Jurkat, Clone E6-1 (cell line): ENCODE measurements at regions not wholly inside any gene's neighbourhood (a gene's known extent, or its start where the extent isn't known, plus 50 kb on each side); places are given as distances from the start of the nearest gene placed in this dataset.
"Not testable (repeated sequence)": the region's sequence is repeated elsewhere in the genome, so short reads cannot be mapped to it uniquely, and the experiment has no call there.

Source experiments
- DNase-seq: peaks from one replicate; pipeline ENCODE4 v3.0.0-alpha.2; 2011; ENCODE audit warnings: low read depth, low spot score
- H3K4me3 ChIP-seq: 2 replicates; pipeline ENCODE4 v1.5.1; 2011; ENCODE audit warnings: mild to moderate bottlenecking, low read length, control low read depth, moderate library complexity

- H3K4me3 ChIP-seq, result no peak overlapping the region
- no peak for DNase-seq
Observed at GRCh38 chr1:78715181-78715661, 65.6 kb downstream of the IFI44 start.

- DNase-seq, result no peak
- no peak overlapping the region for H3K4me3 ChIP-seq
Observed at GRCh38 chr1:78716186-78716585, 66.6 kb downstream of the IFI44 start.

- no peak for DNase-seq
- H3K4me3 ChIP-seq, result no peak overlapping the region
Observed at GRCh38 chr1:78718566-78718965, 68.9 kb downstream of the IFI44 start.

GRCh38 chr1:78721136-78721535 lies 71.5 kb downstream of the IFI44 start:
- DNase-seq, result no peak
- H3K4me3 ChIP-seq, result no peak overlapping the region

DNA sequence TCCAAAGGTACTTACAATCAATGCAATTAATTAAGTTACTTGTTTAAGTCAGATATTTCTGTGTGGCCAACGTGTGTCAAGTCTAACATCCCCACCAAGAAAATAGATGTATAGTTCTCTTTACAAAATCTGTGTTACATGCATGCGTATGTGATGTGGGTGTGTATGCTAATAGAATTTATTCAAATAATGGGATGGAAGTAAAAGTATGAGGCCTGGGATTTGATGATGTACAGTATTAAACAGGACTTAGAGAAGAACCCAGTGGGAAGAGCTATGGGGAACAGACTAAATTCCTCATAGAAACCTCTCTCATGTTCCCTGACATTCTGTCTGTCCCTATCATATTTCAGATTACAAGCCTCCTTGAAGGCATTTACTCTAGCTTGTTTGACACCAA lies 72.5 kb downstream of the IFI44 start:
- H3K4me3 ChIP-seq, result no peak overlapping the region
- DNase-seq, result no peak

DNA sequence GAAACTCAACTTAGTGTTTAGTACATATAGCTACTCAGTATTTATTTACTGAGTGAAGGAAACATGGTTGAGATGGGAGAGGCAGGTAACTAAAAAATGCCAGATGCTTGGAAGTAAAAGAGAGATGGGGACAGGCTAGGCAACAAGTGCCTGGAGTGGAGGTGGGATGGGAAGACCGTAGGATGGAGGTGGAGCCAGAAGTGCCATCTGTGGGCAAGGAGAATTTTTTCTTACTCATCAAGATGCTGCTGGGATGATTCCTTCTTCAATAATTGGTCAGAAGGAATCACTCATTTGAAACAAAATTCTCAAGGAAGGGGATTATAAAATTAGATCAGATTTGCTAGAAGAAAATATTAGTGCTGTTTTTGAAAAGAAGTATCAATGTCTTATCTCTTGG lies 72.9 kb downstream of the IFI44 start:
- H3K4me3 ChIP-seq, result no peak overlapping the region
- DNase-seq, result no peak

GRCh38 chr1:78722947-78723346 lies 73.3 kb downstream of the IFI44 start:
- no peak for DNase-seq
- H3K4me3 ChIP-seq, result no peak overlapping the region

GRCh38 chr1:78726686-78727085 lies 77.1 kb downstream of the IFI44 start:
- no peak for DNase-seq
- no peak overlapping the region for H3K4me3 ChIP-seq

DNA sequence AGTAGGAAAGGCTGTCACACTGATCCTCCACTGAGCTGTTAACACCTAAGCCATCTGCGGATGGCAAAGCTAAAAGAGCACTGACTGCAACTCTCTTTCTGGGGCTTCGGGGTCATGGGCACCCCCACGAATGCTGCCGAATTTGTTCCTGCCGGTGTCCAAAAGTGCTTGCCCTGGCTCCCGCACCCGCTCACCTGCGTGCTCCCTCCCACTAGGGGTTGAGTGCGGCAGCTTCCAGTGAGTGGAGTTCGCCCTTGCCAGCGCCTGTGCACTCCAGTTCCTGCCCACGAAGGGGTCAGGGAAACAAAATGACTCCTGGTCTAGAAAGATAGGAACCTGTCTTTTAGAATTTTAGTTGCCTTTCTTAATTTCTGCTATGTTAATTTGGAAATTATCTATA lies 78.7 kb downstream of the IFI44 start:
- no peak overlapping the region for H3K4me3 ChIP-seq
- no peak for DNase-seq

- H3K4me3 ChIP-seq, result no peak overlapping the region
- DNase-seq, result no peak
Observed at GRCh38 chr1:78730054-78730453, 80.4 kb downstream of the IFI44 start.

DNA sequence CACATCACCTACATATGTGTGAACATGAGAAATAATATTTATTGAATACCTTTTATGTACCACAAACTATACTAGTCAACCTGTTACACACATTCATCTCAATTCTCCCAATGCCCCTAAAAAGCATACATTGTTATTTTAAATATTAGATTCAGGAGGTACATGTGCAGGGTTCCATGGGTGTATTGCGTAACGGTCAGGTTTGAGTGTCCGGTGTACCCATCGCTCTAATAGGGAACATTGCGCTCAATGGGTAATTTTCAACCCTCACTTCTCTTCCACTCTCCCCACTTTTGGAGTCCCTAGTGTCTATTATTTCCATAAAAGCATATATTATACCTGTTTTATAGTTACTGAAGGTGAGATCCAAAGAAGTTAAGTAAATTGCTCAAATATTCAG lies 82.0 kb downstream of the IFI44 start:
- H3K4me3 ChIP-seq, result no peak overlapping the region
- no peak for DNase-seq

GRCh38 chr1:78737241-78737640 lies 87.6 kb downstream of the IFI44 start:
- H3K4me3 ChIP-seq, result no peak overlapping the region

GRCh38 chr1:78743626-78744025 lies 94.0 kb downstream of the IFI44 start:
- H3K4me3 ChIP-seq, result no peak overlapping the region
- no peak for DNase-seq

More at GRCh38 chr1:78737241-78737640, 87.6 kb downstream of the IFI44 start:
- DNase-seq, result no peak

- H3K4me3 ChIP-seq, result no peak overlapping the region
- no peak for DNase-seq
Observed at GRCh38 chr1:78745111-78745510, 95.5 kb downstream of the IFI44 start.

- not testable (repeated sequence) for DNase-seq, H3K4me3 ChIP-seq
Observed at GRCh38 chr1:78753679-78754078, 104.0 kb downstream of the IFI44 start.

DNA sequence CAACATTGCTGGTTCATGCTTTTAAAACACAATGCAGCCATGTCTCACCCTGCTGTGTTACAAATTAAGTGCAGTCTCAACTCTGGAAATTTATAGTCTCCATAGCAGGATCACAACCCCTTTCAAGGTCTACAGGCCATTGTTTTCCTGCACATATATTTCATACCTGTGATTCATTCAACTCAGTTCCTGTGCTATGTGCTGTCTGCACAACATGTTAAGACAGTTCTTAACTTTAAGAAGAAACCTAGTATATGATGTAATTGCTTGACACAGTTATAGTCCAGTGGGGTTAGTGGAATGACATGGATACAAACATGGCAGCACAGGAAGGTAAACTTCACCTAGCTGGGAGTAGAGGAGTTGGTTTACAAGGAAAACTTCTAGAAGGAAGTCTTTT lies 106.4 kb downstream of the IFI44 start:
- H3K4me3 ChIP-seq, result no peak overlapping the region
- no peak for DNase-seq

GRCh38 chr1:78758506-78758905 lies 108.9 kb downstream of the IFI44 start:
- no peak overlapping the region for H3K4me3 ChIP-seq
- DNase-seq, result no peak

DNA sequence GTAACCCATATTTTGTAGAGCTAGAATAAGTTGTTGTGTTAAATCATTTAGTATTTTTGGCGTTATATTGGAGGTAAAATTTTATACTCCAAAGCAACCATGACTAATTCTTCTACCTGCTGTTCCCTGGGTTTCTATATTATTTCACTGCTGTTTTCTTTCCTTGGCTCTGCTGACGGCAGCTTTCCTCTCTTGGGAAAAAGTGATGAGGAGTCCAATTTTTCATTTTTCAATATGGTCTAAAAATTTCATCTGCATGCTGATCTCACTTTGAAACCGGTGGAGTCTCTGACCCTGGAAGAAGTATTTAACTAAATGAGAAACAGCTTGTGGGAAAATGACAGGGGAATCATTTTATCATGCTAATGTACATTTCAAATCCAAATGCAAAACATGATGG lies 110.2 kb downstream of the IFI44 start:
- no peak overlapping the region for H3K4me3 ChIP-seq
- no peak for DNase-seq

- H3K4me3 ChIP-seq, result no peak overlapping the region
- DNase-seq, result no peak
Observed at GRCh38 chr1:78760858-78761257, 111.2 kb downstream of the IFI44 start.

DNA sequence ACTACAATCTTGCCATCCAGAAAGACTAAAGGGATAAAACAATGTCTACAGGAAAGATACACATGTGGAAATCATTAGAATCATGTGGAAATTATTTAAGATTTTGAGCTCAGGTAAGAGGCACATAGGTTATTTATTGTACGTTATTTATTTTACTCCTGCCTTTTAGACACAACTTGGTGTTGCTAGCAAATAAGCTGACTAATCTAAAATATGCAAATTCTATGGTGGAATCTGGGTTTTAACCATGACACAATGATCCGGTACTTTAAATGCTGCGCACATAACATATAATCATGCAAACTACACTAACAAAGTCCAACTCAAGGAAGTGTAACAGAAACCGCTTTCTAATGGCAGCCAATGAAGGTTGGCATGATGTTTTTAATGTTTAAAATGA lies 112.5 kb downstream of the IFI44 start:
- no peak for DNase-seq
- H3K4me3 ChIP-seq, result no peak overlapping the region

DNA sequence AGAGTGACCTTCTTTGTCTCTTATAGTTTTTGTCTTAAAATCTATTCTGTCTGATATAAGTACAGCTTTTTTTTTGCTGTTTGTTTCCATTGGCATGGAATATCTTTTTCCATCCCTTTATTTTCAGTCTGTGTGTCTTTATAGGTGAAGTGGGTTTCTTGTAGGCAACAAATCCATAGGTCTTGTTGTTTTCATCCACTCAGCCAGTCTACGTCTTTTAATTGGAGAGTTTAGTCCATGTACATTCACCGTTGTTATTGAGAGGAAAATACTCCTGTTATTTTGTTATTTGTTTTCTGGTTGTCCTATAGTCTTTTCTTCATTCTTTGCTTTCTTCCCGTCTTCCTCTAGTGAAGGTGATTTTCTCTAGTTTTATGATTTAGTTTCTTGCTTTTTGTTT lies 115.9 kb downstream of the IFI44 start:
- no peak for DNase-seq
- H3K4me3 ChIP-seq, result no peak overlapping the region

DNA sequence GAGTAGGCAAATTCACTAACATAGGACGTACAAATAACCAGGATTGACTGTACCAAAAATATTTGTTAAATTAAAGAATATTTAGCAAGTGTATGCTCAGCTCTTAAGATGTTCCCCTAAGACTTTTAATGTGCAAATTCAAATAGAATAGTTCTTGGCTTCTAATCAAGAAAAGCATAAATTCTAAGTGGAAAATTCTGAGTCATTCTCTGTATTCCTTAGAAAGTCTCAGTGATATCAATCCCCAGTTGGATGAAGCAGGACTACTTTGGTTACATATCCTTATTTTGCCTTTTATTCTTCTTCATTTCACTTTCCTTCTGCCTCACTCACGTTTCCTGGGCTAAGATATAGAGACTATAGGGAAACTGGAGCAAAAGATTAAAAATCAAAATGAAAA lies 130.2 kb downstream of the IFI44 start:
- DNase-seq, result no peak
- no peak overlapping the region for H3K4me3 ChIP-seq
